PC-9 (cell line): ENCODE measurements at regions not wholly inside any gene's neighbourhood (a gene's known extent, or its start where the extent isn't known, plus 50 kb on each side); places are given as distances from the start of the nearest gene placed in this dataset.

Experiments
- BruUV-seq: library from RNA; stranded (reverse); fragments of 400-500 nt; replicated peaks from 2 replicates; lab custom pipeline; 2021; lab: Mats Ljungman, UMichigan
- CTCF ChIA-PET: fragments of 300-600 bp; sonication (Branson Sonifier 250); formaldehyde crosslinking; loops from one replicate; lab custom pipeline; 2022; ENCODE audit warnings: antibody characterized with exemption; lab: Charles Lee
- POLR2A ChIA-PET: fragments of 300-600 bp; sonication (Branson Sonifier 250); formaldehyde crosslinking; loops from one replicate; lab custom pipeline; 2022; ENCODE audit warnings: antibody characterized with exemption; ENCODE audit not compliant: unreplicated experiment; lab: Charles Lee
- DNase-seq, 2 experiments: peaks; one replicate each; pipeline versions ENCODE4 v3.0.0 to v3.0.0-alpha.2; 2015 to 2022; ENCODE audit warnings: mixed read lengths in 1 of 2
- H2AFZ ChIP-seq: fragments of 200-600 bp; sonication (generic); 2 replicates; pipeline ENCODE4 v1.8.1; 2017; ENCODE audit warnings: antibody characterized with exemption
- H3F3A ChIP-seq: fragments of 200-600 bp; sonication (generic); 2 replicates; pipeline ENCODE4 v1.8.1; 2017; ENCODE audit warnings: antibody characterized with exemption, mild to moderate bottlenecking, low read depth; ENCODE audit not compliant: insufficient read depth
- H3K27ac ChIP-seq: fragments of 200-600 bp; sonication (generic); 2 replicates; pipeline ENCODE4 v1.6.1; 2016; ENCODE audit warnings: mixed run types
- H3K27me3 ChIP-seq: fragments of 200-600 bp; sonication (generic); 2 replicates; pipeline ENCODE4 v1.6.1; 2016; ENCODE audit warnings: low read depth, mixed run types; ENCODE audit not compliant: insufficient read depth
- H3K36me3 ChIP-seq: fragments of 200-600 bp; sonication (generic); 2 replicates; pipeline ENCODE4 v1.6.1; 2016; ENCODE audit warnings: low read depth, mixed run types
- H3K4me1 ChIP-seq: fragments of 200-600 bp; sonication (generic); replicated peaks from 2 replicates; pipeline ENCODE4 v1.6.1; 2016; ENCODE audit warnings: mixed run types; ENCODE audit not compliant: insufficient read depth
- H3K4me2 ChIP-seq: fragments of 200-600 bp; sonication (generic); 2 replicates; pipeline ENCODE4 v1.6.1; 2017; ENCODE audit warnings: mixed run types
- H3K4me3 ChIP-seq: fragments of 200-600 bp; sonication (generic); 2 replicates; pipeline ENCODE4 v1.6.1; 2016; ENCODE audit warnings: mixed run types
- H3K79me2 ChIP-seq: fragments of 200-600 bp; sonication (generic); 2 replicates; pipeline ENCODE4 v1.6.1; 2017; ENCODE audit warnings: low read depth, mixed run types
- H3K9me2 ChIP-seq: fragments of 200-600 bp; sonication (generic); 2 replicates; pipeline ENCODE4 v1.8.1; 2017; ENCODE audit warnings: mild to moderate bottlenecking; ENCODE audit not compliant: insufficient read depth
- H3K9me3 ChIP-seq: fragments of 200-600 bp; sonication (generic); 2 replicates; pipeline ENCODE4 v1.8.1; 2016; ENCODE audit warnings: low read depth; ENCODE audit not compliant: insufficient read depth
- H4K20me1 ChIP-seq: fragments of 200-600 bp; sonication (generic); 2 replicates; pipeline ENCODE4 v1.8.1; 2017; ENCODE audit not compliant: insufficient read depth
- CTCF ChIP-seq: fragments of 200-600 bp; sonication (generic); conservative IDR thresholded peaks from 2 replicates; pipeline ENCODE4 v1.6.1; 2017; ENCODE audit warnings: mixed run types, antibody characterized with exemption, mild to moderate bottlenecking, moderate library complexity
- EZH2 ChIP-seq: fragments of 200-600 bp; sonication (generic); IDR thresholded peaks from 2 replicates; pipeline ENCODE4 v1.8.0; 2017; ENCODE audit warnings: antibody characterized with exemption, low read depth
- intact Hi-C: fragments of 100-400 bp; cut with micrococcal nuclease; formaldehyde crosslinking; loops from one replicate; pipeline ENCODE4 v1.10.0; 2022; ENCODE audit not compliant: unreplicated experiment

- no peaks in the 10 kb centered on the region for H3K36me3 ChIP-seq
- no peak overlapping the region for H3K27ac ChIP-seq
- no peaks in the 10 kb centered on the region for H3K79me2 ChIP-seq
- ChIA-PET POLR2A (no interaction called here), CTCF (no interaction called here)
- H2AFZ ChIP-seq = no peak overlapping the region
- no peaks in the 10 kb centered on the region for H3F3A ChIP-seq
- BruUV-seq = no TSS peak
- H3K9me3 ChIP-seq = no peaks in the 10 kb centered on the region
- no peak overlapping the region for H3K4me3 ChIP-seq
- DNase-seq = no peak
- intact Hi-C loops = no loop called here
- no peaks in the 10 kb centered on the region for H3K4me1 ChIP-seq
- no peaks in the 10 kb centered on the region for H3K27me3 ChIP-seq
- TF ChIP-seq EZH2 = no peak
- no peak for TF ChIP-seq CTCF
- no peaks in the 10 kb centered on the region for H3K9me2 ChIP-seq
- no peaks in the 10 kb centered on the region for H4K20me1 ChIP-seq
- H3K4me2 ChIP-seq = no peak overlapping the region
Measured at GRCh38 chr4:175051974-175052373, 133.8 kb downstream of the ADAM29 start.

- ChIA-PET POLR2A (no interaction called here), CTCF (no interaction called here)
- no peaks in the 10 kb centered on the region for H3F3A ChIP-seq
- H3K4me1 ChIP-seq = no peaks in the 10 kb centered on the region
- TF ChIP-seq EZH2 (no peak), CTCF (no peak)
- H3K4me3 ChIP-seq = no peak overlapping the region
- H2AFZ ChIP-seq = no peak overlapping the region
- H3K36me3 ChIP-seq = no peaks in the 10 kb centered on the region
- H3K9me3 ChIP-seq = no peaks in the 10 kb centered on the region
- H3K27ac ChIP-seq = no peak overlapping the region
- intact Hi-C loops = no loop called here
- no peaks in the 10 kb centered on the region for H3K9me2 ChIP-seq
- BruUV-seq = no TSS peak
- no peaks in the 10 kb centered on the region for H3K27me3 ChIP-seq
- H4K20me1 ChIP-seq = no peaks in the 10 kb centered on the region
- DNase-seq = no peak
- no peak overlapping the region for H3K4me2 ChIP-seq
- H3K79me2 ChIP-seq = no peaks in the 10 kb centered on the region
Measured at GRCh38 chr4:175054980-175055379, 136.8 kb downstream of the ADAM29 start.

GRCh38 chr4:175062183-175062592, 144.0 kb downstream of the ADAM29 start:
- no peaks in the 10 kb centered on the region for H3K9me3 ChIP-seq
- no peak overlapping the region for H3K27ac ChIP-seq
- intact Hi-C loops = no loop called here
- H4K20me1 ChIP-seq = no peaks in the 10 kb centered on the region
- H3K4me2 ChIP-seq = no peak overlapping the region
- TF ChIP-seq EZH2 = no peak
- no peak for TF ChIP-seq CTCF
- ChIA-PET CTCF (no interaction called here), POLR2A (no interaction called here)
- no peaks in the 10 kb centered on the region for H3K4me1 ChIP-seq
- H3K4me3 ChIP-seq = no peak overlapping the region
- no peaks in the 10 kb centered on the region for H3F3A ChIP-seq
- BruUV-seq = no TSS peak
- H3K36me3 ChIP-seq = no peaks in the 10 kb centered on the region
- no peak overlapping the region for H2AFZ ChIP-seq
- H3K9me2 ChIP-seq = no peaks in the 10 kb centered on the region
- no peak for DNase-seq
- H3K27me3 ChIP-seq = no peaks in the 10 kb centered on the region
- H3K79me2 ChIP-seq = no peaks in the 10 kb centered on the region
